HPDE6-E6E7 (cell line): ENCODE measurements at regions not wholly inside any gene's neighbourhood (a gene's known extent, or its start where the extent isn't known, plus 50 kb on each side); places are given as distances from the start of the nearest gene placed in this dataset.

Experiments used
- DNase-seq: peaks from one replicate; pipeline ENCODE4 v3.0.0; 2011; ENCODE audit warnings: missing footprints; ENCODE audit errors: extremely low spot score

DNA sequence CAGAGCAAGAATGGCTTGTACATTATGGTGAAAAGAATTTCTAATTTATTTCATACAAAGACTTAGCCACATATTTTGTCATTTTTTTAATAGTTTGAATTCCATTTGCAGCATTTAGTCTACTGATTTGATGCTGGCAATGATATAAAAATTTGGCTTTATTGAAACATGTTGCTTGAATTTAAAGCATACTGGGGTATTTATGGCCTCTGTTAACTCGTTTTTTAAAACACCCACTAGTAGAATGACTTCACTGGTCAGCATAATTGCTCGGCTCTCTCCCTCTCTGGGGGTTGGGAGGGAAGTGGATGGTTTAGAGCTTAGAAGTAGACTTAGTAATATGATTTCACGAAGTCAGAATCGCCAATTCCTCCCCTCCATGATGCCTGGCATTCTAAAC, 354.9 kb upstream of the HTR2A start:
- DNase-seq, result no peak

DNA sequence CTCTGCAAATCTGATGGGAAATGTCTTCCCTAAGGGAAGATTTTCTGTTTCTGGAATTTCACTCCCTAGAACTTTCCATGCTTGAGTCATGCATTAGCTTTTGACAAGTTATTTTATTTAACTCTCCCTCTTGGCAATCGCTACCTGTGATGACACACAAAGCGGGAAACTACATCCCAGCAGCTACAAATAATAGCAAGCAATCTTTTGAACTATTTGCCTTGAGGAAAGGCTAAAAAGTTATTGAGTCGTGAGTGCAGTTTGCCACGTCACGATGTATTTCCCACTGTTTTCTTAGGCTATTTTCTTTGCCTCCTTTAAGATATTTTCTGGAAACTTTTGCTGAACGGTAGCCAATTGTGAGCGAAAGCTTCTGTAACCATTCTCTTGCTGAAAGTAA, 353.3 kb upstream of the HTR2A start:
- DNase-seq, result no peak

DNA sequence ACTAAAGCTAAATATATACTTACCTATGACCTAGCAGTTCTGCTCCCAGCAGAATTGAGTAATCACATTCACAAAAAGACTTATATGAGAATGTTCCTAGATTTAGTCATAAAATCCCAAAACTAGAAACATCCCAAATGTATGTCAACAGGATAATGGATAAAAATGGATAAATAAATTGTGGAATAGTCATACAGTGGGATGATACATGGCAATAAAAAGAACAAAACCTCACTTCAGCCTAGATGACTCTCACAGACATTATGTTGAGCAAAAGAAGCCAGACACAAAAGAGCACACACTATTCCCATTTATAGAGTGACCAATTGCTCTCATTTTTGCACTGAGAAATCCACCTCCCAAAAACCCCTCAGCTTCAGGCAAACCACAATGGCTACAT, 352.4 kb upstream of the HTR2A start:
- no peak for DNase-seq

DNA sequence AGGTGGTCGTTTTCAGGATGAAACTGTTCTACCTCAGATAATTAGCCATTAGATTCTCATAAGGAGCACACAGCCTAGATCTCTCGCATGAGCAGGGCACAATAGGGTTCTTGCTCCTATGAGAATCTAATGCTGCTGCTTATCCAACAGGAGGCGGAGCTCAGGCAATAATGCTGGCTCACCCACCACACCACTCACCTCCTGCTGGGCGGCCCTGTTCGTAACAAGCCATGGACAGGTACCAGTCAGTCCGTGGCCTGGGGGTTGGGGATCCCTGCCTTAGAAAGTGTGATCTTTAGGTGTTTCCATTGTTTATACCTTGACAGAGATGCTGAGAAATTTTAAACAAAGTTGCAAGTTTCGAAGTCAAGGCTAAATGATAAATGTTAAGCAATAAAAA, 344.6 kb upstream of the HTR2A start:
- DNase-seq, result no peak

DNA sequence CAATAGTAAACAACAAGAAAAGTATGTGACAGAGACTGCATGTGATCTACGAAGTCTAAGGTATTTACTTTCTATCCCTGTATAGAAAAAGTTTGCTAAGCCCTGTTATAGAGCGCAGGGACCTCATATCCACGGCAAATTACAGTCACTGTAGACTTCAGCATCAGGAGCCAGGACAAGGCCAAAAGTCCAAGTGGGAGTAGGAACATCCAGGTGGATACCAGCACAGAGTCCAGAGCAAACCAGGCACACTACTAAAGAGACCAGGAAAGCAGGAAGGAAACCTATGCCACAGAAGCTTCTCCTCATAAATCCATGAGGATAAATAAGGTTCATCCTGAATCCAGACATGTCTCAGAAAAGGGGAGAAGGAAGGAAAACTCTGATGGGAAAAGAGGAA, 342.2 kb upstream of the HTR2A start:
- DNase-seq, result no peak

DNA sequence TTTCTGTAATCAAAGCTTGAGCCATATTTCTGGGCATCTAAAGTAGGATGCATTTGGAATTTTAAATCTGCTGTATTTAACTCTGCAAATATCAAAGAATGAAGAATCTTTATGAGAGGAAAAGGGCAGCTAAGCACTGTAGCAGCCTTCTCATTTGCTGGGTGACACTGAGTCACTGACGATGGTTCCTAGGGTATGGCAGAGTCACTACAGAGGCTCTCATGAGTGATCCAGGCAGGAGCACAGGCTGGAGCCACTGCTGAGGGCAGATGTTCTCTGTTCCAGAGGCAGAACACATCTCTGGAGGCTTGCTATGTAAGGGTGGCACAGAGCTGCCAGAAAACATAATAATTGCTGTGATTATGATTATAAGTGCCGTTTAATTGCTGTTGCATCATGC, 340.7 kb upstream of the HTR2A start:
- DNase-seq, result no peak

DNA sequence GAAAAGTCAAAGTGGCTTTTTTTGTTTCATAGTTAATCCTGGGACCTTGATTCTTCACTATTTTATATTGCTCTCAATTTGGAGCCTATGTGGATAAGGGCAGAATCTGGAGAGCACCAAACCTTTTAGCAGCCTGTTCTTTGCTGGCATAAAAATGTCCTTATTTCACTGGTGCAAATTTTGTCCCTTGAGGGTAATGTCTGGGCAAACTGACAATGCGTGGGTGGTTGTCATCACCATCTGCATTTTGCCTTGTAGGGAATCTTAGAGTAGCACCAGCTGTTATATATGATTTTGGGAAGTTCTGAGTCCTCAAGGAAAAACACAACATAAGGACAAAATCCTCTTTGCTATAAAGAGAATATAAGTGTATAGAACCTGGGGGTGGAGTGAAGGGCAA, 336.9 kb upstream of the HTR2A start:
- DNase-seq, result no peak

DNA sequence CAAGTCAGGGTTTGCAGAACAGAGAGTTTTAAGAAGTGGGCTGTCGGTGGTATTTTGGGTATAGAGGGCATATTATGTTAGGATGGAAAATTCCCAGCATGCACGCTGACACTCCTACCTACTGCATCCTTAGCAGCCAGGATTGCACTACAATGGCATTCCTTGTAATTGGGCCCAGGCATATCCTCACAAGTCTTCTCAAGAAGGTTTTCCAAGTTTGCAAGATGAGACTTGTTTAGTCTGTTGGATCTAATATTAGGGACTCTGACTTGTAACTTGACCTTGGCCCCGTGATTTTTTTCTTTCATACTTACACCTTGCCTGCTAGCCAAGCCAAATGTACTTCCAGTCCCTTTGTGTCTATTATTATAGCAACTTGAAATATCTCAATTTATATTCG, 335.7 kb upstream of the HTR2A start:
- no peak for DNase-seq

DNA sequence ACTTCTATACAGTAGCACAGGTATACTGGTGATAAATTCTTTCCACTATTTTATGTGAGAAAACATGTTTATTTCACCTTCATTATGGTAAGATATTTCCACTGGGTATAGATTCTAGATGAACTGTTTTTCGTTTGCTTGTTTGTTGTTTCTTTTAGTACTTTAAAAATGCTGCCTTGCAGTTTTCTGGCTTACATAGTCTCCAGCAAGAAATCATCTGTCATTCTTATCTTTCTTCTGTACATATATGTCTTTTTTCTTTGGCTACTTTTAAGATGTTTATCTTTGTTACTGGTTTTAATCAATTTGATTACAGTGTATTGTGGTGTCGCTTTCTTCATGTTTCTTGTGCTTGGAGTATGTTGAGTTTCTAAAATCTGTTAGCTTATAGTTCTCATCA, 333.3 kb upstream of the HTR2A start:
- DNase-seq, result no peak

DNA sequence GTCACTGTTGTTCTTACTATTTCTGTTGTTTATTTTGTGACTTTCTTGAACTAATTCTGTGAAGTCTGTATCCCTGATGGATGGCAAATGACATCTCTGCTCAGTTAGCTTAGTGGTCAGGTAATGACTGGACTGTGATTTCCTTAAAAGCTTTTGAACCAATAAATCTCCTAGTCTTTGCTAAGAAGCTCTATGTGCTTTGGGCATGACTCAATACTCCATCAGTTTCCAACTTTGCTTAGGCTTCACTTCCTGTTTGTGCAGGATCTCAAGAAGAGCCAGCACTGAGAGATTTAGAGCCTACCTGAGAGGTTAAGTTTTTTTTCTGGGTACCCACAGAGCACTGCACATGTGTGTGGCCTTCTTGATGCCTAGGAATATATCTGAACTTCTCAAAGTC, 329.7 kb upstream of the HTR2A start:
- DNase-seq, result no peak

DNA sequence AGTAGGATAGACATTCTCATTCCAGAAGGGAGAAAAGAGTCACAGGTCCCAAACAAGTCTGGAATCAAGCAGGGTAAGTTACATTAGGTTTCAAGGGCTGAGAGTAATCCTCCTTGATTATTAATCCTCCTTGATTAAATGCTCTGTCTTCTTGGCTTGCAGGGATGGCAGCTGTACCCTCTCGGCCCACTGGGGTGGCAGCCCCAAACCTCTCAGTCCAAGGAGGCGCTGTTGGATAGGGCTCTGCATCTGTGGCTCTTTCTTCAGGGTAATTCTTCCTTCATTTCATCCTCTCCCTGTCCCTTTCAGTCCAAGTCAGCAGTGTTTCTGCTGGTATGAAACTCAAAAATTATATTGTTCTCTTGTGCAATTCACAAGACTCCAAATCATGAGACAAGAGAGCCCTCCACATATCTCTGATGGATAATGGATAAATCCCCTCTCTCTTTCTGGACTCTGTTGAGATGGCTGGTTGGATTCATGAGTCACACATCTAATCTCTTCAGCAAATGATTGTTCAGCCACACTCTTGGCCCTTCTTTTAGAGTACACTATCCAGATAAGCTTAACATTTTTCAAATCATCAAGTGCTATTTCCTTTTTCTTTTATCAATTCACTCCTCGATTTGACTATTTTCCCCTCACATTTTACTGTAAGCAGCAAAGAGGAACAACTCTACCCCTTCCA, 323.7 kb upstream of the HTR2A start:
- DNase-seq, result no peak

DNA sequence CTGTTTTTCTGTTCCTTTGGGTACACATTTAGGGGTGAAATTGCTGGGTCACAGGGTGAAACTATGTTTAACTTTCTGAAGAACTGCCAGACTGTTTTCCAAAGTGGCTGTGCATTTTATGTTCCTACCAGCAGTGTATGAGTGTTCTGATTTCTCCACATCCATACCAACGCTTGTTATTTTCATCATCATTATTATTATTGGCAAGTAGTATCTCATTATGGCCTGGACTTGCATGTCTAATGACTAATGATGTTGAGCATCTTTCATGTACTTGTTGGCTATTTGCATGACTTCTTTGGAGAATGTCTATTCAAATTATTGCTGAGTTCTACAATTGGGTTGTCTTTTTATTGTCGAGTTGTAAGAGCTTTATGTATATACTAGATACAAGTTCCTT, 321.8 kb upstream of the HTR2A start:
- DNase-seq, result no peak

DNA sequence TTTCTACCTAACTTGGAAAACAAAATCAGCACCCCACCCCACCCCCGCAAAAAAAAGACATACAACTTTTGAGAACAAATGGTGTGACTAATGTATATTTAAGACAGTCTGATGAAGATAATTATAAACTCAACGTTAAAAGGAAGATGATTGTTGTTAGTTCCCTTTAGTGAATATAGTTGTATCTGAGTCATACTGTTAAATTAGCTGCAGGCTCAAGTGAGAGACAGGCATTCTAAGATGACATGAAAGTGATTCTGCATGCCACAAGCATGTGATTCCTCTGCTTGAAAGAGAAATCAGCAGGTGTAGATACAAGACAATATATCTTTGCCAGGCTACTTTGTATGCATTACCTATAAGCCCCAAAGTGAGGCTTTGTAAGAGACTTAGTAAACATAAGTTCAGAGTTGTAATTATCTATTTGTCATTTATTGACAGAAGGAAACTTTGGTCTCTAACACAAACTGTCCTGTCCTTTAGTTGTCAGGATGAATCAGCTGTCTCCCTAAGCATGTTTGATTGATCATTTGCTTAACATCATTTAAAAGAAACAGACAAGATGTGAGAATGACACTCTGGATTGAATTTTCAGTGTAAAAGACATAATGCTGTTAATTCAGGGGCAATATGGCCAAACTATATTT, 319.4 kb upstream of the HTR2A start:
- peak; percentile 0 for DNase-seq

DNA sequence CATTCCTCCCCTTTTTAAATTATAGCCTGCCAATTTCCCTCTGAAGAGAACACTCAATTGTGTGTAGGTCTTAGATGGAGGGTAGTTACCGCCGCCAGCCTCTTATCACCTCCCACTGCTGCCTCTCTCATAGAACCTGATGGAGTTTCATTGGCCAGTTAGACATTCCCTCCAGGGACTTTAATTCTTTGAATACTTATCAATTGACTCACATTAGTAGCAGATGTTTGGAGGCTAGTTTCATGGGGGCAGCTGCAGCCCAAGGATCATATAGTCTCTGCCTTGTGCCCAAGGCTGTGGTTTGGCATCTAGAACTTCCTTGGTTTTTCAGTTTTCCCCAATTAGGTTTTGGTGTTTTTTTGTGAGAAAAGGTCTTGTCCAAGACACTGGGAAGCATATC, 318.9 kb upstream of the HTR2A start:
- peak; percentile 5 for DNase-seq

DNA sequence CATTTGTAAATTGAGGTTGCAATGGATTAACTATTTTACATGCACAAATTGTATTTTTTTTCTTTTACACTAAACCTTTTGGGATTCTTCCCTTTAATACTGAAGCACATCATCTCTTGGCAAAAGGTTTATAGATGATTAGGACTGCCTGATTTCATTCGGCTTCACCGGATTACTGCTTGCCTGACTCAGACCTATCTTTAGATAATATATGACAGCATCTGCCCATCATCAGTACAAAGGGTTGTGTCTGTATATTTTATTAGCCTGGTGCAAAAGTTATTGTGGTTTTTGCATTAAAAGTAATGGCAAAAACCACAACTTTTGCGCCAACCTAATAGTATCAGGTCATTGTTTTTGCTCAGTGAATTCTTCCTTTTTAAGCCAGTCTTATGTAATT, 316.2 kb upstream of the HTR2A start:
- DNase-seq, result no peak

DNA sequence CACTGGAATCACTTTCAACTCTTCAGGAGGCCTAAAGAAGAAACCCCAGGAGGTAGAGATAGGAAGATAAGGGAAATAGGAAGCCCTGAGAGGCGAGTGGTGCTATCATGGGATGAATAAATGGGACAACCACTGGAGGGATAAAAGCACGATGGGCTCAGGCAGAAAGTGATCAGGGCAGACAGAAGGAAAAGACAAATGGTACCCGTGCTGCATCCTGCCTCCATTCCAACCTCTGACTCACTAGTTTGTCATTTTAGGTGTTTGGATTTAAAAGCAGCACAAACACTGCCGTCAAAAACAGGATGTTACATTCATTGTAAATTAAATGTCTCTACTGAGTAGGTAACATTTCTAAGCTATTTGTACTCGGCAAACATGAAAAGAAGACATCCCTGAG, 314.3 kb upstream of the HTR2A start:
- DNase-seq, result no peak

DNA sequence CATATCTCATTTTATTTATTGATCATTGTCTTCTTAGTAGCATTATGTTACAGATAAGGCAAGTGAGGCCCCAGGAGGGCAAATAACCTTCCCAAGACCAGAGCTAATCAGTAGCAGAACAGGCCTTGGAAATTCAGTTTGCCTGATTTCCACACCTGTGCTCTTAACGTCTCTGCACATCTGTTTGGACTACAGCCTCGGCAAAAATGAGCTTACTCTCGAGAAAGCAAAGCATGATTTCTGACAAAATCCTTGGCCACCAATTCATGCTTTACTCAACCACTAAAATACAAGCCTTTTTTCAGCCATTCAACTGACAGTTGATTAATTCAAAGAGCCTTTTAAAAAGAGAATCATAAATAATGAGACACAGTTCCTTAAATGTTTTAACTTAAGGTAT, 309.3 kb upstream of the HTR2A start:
- DNase-seq, result no peak

DNA sequence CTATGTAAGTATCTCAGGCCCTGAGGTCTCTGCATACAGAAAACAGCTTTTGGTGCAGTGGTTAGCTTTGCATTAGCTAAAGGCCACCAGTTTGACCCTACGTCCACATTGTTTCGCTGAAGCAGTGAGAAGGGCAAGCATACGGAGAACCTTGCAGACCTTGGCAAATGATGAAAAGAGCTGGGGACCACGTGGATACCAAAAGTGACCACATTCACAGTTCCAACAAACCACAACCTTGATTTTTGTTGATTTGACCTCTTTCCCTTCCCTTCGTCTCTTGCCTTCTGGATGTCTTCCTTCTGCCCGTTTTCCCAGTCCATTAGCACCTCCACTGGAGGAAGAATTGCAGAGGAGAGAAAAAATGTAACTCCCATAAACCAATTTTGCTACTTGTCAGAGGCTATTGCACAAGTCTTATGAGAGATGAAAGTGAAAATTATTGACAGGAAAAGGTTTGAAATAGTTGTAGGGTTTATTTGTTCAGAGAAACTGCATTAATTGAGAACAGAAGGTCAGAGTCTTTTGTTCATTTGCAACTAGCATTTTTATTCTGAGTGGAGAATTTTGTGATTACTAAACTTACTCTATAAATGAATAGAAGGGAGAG, 293.9 kb upstream of the HTR2A start:
- DNase-seq, result no peak

DNA sequence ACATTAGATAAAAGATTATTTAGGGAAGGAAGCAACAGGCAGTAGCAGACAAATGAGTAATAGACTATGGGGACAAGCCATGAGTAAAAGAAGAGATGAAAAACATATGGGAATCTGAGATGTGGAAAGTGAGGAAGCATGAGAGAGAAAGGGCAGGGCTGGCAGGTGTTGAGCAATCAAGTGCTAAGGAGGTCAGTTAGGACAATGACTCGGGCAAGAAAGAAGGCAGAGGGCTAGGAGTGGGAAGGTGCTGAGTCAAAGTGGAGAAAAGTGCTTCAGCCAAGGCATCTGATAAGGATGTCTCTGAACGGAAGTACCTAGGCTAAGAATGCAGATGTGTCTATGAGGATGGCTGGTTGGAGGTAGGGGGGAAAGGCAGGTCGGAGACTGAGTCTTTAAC, 291.9 kb upstream of the HTR2A start:
- no peak for DNase-seq

DNA sequence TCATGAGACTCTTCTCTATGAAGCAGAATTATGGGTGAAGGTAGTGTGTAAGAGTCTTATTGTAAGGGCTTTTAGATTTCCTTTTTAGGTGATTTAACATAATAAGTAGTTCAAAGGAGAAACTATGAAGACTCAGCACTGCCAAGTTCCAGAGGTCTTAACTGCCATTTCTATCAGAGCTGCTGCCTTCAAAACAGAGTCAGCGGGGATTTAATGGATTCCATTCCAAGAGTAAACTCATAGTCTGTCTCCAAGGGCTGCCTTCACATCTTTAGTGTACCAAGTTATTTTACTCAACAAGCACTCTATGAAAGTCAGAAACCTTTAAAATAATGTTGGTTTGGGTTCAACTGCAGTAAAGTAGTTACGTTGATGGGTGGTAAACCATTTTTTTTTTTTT, 289.6 kb upstream of the HTR2A start:
- DNase-seq, result no peak

DNA sequence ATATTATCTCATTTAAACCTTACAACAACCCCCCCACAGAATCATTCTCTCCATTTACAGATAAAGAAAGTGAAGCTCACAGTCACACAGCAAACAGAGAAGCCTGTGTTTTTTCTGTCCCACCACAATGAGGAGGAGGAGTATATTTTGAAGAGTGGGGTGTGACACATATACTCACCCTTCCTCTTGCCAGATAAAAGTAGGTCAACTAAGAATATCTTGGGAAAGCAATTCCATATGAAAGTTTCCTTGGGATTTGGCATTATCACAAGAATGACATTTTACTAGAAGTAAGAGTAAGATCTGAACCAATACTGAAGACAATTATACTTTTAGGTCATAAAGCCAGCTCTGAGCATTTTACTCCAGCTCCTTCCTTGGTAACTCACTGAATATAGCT, 287.5 kb upstream of the HTR2A start:
- no peak for DNase-seq

DNA sequence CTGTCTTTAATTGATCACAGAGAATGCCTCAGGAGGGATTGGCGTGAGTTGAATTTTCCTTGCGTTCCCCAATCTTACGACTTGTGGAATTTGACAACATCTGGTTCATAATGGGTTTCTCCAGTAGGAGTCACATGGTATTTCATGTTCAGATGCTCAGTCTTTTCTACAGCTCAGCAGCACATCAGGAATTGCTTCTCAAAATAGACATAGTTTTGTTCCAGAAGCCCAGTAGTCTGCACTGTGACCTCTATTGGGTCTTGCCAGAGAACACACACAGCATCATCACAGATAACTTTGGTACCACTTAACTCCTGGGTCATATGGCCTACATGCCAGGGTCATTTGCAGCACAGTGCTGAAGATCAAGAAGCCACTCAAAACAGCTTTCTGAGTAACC, 282.5 kb upstream of the HTR2A start:
- no peak for DNase-seq

DNA sequence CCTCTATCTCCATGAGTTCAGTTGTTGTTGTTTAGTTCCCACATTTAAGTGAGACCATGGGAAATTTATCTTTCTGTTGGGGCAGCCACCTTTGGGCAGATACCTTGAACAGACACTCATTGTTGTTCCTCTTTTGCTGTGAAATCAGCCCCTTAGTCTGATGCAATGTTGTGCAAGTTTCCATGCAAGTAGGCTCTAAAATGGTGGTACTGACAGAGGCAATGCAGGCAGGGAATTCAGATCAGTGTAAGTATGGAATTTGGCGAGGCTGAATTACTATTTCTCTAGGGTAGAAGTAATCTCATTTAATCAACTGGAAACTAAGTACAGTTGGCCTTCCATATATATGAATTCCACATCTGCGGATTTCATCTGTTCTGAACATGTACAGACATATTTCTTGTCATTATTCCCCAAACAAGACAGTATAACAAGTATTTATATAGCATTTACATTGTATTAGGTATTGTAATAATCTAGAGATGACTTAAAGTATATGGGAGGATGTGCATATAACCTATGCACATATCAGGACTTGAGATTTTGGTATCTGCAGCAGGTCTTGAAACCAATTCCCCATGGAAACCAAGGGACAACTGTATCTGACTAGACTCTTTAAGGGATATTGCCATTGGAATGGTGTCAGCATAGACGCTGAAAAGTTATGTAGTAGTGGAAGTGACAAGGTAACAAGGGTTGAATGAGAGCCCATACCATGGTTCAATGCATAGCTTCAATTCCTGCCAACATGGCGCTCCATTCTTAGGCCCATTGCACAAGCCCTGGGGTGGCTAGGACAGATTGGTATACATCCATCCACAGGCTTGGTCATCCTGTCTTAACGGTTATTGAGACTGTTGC, 281.5 kb upstream of the HTR2A start:
- DNase-seq, result no peak
